Left kidney (tissue), 1 donor: ENCODE measurements at regions not wholly inside any gene's neighbourhood (a gene's known extent, or its start where the extent isn't known, plus 50 kb on each side); places are given as distances from the start of the nearest gene placed in this dataset.

ENCODE experiments used
- DNase-seq: peaks from one replicate; pipeline ENCODE4 v3.0.0-alpha.2; 2013

DNA sequence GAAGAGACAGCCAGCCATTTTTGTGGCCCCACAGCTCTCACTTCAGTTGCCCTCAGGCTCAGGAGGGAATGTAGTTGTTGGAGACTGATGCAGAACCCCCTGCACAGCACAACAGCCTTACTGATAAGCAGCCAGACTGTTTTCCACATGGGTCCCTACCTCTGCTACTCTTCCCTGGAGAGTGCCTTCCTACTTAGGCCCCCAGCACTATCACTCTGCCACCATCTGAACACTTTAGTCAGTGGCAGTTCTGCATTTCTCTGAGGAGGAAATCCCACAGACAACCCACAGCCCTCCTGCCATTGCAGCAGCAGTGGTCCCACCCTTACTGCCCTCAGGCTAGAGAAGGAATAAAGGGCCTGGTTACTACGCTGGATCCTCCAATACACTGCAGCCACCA, 61.8 kb upstream of the PTPRD start:
- no peak for DNase-seq

DNA sequence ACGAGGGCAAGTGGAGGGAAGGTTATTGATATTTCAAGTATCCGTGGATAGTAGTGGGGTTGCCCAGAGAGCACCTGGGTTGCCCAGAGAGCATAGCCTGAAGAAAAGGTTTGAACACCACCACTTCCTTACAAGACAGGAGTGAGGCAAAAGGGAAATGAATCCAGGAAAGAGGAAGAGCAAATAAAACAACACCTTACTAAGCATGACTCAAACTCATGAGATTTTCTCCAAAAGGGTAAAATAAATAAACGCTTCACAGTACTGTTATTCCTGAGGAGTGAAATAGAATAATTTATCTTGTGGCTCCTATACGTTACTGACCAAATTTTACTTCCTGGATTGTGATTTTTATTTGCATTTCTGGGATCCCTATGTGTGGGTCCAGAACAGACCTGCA, 65.2 kb upstream of the PTPRD start:
- no peak for DNase-seq

DNA sequence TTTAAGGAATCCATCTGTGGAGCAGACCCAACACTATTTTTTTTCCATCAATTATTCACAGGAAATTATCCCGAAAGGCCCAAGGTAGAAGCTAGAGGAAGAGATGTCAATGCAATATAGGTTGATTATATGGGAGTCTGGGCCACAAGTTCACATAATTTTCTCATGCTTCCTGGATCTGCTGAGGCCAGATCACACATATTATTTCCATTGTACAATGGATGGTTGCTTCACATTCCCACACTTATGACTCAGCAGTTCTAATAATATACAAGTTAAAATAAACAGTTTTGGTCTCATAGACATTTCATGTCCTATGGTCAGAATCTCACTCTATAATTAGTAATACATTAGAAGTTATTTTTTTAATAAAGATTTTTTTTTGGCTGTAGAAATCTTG, 66.0 kb upstream of the PTPRD start:
- no peak for DNase-seq

DNA sequence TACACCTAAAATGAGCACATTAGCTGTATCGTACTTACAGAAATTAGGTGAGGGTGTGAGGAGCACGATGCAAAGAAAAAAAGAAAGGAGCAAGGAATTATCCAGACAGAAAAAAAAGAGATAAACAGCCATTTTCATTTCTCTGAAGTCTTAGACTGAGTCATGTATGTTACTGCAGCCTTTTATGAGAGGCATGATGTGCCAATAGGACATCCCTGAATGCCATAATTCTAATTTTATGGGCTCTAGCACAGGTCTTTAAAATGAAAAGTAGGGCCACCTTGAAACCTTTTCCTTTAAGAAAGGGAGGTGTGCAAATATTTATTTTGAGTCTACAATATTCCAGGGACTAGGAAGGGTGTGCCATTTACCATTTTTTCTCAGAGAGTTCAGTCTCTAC, 74.1 kb upstream of the PTPRD start:
- DNase-seq = no peak

DNA sequence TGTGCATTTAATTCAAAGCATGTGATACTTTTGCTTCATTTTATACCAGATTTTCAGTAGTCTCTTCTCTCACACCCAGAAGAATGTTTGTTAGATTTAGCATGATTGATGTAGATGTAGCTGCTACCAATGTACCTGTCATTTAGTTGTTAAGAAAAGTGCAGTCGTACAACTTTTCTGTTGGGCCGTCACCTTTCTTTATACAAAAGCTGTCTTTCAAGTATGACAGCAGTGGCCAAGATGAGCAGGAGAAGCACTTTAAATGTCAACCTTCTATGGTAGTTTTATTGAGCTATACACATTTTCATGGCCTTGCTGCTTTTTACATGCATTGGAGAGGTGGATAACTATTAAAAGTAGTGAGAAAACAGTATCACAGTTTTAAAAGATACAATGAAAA, 77.7 kb upstream of the PTPRD start:
- no peak for DNase-seq

DNA sequence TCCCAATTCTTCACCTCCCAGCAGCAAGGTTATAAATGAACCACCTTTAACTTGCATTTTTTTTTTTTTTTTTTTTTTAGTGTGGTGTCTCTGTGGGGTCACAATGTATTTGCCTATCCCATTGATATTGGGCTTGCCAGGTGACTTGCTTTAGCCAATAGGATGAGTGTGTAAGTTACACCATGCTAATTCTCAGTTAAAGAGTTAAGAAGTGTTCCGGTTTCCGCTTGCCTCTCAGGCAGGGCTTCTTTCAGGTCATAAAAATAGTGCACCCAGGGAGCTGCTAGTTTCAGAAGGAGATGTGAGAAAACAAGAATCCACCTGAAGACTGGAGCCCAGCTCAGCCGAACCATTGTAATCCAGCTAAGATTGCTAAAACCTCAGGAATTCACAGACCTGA, 84.2 kb upstream of the PTPRD start:
- DNase-seq = no peak

DNA sequence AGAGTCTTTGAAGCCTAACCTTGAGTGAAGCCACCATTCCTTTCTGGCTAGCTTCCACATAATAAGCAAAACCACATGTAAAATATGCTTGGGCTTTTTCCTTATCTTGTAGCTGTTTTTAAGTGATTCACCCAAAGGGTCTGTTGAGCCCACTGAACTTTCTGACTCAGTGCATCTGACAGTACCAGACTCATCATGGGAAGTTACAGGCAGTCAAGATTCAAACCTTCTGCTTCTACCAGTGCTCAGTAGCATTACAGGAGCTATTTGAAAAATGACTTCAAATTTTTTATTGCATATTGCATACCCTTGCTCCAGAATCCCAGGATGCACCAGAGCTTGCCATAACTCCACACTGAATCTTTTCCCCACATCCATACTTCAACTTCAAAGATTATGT, 87.5 kb upstream of the PTPRD start:
- no peak for DNase-seq

DNA sequence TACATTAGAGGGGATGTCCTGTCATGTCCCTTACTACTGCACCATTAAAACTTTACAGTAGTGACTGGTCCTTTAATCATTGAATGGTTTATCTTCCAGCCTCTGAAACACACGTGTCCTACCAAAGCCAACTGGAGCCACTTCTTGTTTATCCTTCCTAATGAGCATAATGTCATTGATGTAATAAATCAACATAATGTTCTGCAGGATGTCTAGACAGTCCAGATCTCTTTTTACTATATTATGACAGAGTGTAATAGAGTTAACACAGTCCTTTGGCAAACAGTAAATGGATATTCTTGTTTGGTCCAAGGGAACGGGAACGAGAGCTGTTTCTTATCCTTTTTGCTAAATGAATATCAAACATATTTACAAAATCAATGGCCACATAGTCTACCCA, 88.1 kb upstream of the PTPRD start:
- no peak for DNase-seq

DNA sequence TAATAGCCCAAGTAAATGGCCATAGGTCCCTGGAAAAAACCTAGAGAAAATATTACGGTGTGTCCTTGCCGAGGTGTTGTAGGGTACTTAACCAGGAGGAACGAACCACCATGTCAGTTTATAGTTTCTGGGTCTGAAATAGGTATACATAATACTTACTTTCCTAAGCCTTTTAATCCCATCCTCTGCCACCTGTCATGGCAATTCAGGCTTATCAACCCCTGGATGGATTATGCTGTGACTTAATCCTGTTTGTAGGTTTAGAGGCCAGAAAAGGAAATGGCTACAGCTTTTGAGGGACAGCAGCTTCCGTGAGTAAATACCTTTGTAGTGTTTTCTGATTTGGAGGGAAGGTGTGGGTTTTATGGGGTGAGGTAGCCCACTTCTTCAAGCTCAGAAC, 89.1 kb upstream of the PTPRD start:
- no peak for DNase-seq

DNA sequence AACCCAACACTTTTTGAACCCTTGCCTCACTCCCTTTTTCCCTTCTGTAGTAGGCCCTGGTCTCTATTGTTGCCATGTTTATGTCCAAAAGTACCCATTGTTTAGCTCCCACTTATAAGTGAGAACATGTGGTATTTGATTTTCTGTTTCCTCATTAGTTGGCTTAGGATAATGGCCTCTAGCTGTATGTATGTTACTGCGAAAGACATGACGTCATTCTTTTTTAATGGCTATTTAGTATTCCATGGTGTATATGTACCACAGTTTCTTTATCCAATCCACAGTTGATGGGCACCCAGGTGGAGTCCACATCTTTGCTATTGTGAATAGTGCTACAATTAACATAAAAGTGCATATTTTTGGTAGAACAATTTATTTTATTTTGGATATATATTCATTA, 90.3 kb upstream of the PTPRD start:
- DNase-seq = no peak

DNA sequence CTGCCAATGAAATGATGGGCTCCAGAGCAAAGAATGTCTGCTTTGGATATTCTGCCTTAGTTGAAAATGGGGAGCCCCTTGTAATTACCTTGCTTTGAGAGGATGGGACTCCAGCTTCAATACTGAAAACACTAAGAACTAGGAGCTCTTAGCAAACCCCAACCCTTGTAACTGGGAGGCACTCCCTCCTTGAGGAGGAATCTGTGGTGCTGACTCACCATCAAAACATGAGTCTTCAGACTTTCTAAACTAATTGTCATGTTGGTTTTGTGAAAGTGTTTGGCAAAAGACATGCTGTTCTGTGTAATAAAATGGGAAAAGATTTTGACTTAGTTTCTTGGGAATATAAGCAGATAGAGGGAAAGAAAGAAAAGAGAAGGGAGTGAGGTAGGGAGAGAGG, 91.9 kb upstream of the PTPRD start:
- no peak for DNase-seq

DNA sequence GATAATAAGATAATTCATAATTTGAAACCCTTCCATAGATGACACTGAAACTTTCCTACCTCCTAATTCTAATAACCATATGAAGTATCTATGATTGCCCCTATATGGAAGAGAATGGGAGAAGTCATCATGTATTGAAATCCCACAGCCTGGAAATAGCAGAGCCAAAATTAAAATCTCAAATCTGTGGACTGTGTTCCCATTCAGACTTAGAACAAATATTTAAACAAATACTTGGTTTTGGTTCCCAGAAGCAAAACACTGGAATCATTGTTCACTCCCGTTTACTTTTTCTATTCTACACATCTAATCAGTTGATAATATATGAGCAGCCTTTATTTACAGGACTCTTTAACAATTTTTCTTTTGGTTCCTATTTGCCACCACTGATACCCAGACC, 92.6 kb upstream of the PTPRD start:
- no peak for DNase-seq

DNA sequence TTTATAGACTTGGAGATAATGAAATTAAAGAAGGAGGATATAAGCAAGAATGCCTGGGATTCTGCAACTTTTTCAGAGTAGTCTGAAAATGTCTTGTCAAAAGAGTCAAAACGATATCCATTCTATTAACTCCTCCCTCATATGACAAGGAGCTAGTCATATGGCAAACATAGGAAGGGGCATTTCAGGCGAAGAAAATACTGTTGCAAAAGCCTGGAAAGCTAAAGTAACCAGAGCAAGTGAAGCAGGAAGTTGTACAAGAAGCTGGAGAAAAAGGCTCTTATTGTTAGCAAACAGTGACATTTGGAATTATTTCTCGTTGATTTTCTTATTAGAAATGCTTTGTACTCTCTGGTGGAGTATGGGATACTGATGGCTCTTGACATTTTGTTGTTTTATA, 94.0 kb upstream of the PTPRD start:
- no peak for DNase-seq

DNA sequence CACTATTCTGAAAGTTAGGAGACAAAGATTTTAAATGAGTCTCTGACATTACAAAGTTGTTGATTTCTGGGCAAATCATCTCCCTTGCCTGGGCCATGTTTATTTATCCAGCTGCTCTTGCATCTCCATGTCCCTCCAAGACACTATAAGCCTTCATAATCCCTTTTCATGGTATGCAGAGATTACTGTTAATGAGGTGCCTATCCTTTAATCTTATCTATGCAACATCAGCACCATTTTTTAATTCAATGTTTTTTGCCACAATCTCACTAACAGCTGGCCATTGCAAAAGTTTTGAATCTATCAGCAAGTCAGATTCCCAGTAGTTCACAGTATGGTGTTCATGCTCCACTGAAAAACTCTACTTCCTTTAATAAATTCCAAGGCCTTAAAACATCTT, 108.5 kb upstream of the PTPRD start:
- no peak for DNase-seq

DNA sequence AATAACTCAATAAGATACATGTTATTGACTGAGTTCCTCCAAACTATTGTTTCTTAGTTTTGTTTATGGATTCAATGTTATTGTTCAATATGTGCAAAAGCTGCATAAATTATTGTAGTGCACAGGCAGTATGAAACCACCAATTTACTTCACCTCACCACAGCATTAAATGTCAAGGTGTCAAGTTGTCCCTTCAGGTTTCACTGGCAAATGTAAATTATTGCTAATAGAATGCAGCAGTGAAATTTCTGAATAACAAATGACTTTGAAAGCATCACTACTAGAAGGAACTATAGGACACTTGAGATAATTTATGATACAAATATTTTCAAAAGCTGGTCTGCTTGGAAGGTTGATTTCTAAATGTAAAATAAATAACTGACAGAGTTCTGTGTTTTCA, 116.4 kb upstream of the PTPRD start:
- DNase-seq = no peak

DNA sequence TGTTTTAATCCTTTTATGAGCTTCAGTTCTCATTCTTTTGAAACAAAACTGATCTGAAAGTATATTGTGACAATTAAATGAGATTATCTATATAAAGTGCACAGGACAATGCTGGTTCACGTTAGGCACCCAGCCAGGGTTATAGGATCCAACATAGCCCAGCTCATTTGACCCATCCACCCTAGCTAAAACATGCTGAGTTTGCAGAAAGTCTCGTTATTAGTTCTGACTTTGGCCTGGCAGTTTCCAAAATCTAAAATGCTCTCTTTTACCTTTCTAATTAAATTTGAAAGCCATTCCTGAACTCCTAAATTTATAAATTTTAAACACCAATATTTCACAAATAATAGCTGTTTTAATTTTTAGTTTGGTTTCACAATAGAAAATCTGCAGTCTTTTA, 131.9 kb upstream of the PTPRD start:
- DNase-seq = no peak

DNA sequence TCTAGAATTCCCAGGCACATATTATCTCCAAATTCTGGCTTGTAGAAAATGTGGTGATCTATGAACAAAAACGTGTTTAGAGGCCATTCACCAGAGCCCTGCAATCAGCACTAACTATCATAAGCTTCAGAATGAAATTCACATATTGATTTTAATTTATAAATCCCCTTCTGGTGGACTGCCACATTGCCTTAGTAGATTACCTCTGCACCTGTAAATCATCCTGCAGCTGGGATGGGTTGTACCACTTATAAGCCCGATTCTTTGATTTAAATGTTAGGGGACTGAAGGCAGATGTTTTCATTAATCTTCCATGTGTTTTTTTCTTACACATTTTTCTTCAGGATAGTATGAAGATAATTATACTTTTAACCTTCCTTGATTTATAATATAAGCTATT, 140.7 kb upstream of the PTPRD start:
- no peak for DNase-seq

DNA sequence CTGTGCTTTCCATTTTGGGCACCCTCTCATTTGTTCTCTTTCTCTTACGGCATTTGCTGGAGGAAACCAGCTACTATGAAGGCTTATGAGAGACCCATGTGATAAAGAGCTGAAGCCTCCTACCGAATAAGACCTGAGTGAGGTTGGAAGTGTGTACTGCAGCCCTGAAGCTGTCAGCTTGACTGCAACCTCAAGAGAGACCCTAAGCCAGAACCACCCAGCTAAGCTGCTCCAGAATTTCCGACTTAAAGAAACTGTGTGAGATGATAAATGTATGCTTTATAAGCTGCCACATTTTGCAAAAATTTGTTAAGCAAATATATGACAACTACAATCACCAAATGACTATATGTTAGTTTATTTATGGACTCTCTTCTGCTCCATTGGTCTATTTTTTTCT, 151.7 kb upstream of the PTPRD start:
- DNase-seq = no peak

DNA sequence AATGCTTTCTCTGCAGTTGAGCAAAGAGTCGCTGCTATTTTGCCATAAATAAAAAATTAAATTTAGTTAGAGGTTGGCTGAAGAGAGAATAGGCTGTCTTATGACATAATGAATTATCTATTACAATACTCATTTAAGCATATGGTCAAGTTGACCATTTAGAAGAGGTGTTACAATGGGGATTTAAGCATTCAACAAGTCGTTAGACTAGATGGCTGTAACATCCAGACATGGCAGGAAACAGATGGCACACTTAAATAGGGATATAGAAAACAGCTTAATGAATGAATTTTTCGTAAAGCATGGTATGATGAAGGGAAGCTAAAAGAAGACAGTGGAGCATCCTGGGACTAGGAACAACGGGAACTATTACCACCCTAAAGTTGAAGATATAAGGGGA, 160.3 kb upstream of the PTPRD start:
- no peak for DNase-seq

DNA sequence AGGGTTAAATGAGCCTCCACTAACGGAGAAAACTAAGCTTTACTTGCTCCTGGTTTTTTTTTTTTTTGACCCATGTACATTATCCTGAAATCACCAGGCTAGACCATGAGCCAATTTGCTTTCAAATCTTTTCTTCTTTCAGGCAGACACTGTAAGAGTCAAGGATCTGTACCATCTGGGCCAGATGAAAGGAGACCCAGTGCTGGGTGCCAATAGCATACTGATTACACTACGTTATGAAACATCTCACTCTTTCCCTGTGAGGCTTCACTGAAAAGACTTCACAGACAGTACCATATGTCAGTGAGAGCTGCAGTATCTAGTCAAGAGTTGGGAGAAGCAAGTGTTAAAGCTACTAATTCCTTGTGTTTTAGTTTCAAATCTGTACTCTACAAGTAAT, 161.2 kb upstream of the PTPRD start:
- DNase-seq = no peak

DNA sequence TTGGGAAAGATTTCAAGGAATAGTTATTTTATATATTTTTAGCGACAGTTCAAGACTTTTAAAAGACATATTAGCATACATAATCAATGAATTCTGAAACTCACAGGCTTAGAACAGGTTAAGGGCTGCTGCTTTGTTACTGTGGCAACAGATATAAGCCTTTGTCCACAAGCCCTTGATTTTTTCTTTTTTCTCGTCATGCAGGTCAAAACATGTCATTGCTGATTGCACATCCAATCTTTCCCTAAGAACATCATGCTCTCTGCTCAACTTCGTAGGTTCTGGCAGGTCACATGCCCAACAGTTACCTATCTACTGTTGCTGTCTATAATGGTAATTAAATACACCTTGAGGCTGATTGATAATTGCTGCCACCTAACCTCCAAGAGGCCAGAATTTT, 172.5 kb upstream of the PTPRD start:
- no peak for DNase-seq

DNA sequence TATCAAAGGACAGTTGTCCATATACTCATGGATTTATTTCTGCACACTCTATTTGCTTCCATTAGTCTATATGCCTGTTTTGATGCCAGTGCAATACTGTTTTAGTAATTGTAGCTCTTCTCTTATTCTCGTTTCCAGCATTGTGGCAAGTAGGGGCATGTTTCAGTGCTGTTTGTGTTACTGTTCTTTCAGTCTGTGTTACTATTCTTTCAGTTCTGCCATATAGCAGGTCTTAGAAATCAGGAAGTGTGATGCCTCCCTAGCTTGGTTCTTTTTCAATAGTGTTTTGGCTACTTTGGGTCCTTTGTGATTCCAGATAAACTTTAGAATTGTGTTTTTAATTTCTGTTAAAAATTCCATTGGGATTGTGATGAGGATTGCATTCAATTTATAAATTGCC, 180.5 kb upstream of the PTPRD start:
- DNase-seq = no peak

DNA sequence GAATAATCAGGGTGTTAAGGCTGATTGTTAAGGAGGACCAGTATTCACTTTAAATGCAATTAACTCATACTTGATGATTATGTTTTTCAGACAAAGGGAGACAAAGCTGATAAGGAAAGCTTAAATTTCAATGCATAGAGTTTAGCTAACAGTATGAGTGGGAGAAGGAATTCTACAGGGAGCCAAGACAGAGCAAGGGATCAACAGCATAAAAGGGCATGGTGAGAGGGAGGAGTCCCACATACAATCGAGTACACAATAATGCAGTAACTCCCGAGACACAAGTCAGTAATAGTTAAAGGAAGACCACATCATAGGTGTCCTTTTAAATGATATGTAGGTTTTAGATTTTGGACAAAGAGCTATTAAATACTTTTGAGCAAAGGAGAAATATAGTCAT, 191.7 kb upstream of the PTPRD start:
- DNase-seq = no peak

DNA sequence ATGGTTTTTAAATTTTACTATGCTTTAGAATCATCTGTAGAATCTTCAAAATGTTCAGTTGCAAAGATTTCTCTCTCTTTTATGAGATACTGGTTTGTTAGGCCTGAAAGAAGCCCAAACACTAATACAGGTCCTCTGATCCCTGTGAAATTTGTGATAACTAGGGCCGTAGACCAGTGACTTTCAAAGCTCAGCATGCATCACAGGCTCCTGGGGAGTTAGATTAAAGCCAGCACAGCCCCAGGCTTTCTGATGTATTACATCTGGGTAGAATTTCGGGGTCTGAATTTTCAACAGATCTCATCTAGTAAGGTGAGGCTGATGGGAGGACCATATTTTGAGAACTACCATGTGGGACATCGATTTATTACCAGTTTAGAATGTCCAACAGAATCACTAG, 194.1 kb upstream of the PTPRD start:
- DNase-seq = no peak

DNA sequence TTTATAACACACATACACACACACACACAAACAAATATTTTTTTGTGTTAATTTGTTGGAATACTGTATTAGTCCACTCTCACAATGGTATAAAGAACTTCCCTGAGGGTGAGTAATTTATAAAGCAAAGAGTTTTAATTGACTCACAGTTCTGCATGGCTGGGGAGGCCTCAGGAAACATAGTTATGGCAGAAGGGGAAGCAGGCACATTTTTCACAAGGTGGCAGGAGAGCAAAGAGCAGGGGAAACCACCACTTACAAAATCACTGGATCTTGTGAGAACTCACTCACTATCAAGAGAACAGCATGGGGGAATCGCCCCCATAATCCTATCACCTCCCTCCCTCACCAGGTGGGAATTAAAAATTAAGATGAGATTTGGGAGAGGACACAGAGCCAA, 205.4 kb upstream of the PTPRD start:
- no peak for DNase-seq
